TTC549 (cell line): ENCODE measurements at regions not wholly inside any gene's neighbourhood (a gene's known extent, or its start where the extent isn't known, plus 50 kb on each side); places are given as distances from the start of the nearest gene placed in this dataset.

Source experiments
- FAIRE-seq: peaks from 2 replicates; lab custom pipeline; 2012; peaks lifted over from hg19 to GRCh38; lab: Jason Lieb, UNC

GRCh38 chr16:85461022-85461813 is 151.9 kb upstream of the GSE1 start:
- no peak for FAIRE-seq

GRCh38 chr16:85461814-85462713 is 151.1 kb upstream of the GSE1 start:
- FAIRE-seq, result no peak

GRCh38 chr16:85462714-85463611 is 150.2 kb upstream of the GSE1 start:
- FAIRE-seq, result no peak

DNA sequence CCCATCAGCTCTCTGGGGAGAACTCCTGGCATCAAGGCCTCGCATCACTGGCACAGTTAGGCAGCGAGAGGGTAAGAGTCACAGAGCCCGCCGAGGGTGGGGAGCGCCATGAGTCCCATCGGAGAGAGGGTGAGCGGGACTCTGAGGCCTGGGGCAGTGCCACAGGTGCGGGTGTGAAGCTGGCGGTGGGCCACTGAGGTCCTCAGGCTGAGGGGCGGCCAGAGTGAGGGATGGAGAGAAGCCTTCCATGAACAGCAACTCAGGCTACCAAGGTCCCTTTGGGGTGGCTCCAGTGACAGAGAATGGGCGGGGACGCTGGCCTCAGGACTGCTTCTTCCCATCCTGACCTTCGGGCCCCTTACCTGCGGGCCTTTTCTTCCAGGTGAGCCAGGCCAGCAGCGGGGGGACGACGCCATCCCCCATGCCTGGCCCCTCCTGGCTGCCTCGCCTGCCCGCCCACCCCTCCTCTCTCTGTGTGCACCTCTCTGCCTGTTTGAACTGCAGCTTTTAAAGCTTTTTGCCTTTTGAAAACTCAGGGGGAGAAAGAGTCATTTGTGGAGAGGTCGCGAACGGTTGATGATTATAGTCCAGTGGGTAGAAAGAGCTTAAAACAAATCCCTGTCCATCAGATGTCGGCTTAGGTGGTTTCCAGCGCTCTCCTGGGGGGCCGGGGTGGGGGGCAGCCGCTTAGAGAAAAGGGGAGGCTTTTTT is 149.3 kb upstream of the GSE1 start:
- no peak for FAIRE-seq

GRCh38 chr16:85464383-85465305 is 148.5 kb upstream of the GSE1 start:
- no peak for FAIRE-seq

DNA sequence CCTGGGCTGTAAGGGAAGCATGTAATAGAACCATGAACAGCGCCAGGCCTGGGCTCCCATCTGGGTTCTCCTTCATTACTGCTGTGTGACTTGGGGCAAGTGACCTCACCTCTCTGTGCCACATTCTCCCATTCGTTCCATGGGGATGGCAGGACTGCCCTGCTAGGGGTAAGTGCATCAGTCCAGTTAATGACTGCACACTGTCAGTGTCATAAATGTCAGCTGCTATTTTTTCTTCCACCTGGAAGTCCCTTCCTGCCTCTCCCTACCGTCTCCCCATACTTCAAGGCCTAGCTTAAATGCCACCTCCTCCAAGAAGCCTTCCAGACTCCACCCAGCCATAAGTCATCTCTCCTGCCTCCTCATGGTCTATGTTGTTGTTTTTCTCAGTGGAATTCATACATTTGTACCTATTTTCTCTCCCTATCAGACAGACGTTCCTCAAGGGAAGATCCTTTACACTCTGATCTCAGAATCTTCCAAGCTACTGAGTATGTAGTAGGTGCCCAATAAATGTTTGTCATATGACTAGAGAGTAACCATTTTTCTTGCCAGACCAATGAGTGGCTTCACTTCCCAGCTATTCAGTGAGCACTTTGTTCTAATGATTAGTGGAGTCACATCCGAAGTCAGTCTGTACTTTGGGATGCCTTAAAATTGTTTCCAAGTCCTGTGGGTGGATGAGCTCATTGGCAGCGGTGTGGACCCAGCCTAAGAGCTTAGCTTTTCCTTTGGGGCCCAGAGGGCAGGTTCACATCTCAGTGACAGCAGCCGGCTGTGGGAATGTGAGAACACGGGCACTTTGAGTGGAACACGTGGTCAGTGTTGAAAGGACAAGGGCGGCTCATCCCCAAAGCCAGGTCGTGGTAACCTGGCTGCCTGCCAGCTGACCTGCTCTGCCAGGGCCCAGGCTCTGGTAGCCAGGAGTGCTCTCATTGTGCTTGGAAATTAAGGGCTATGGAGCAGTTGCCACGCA is 147.5 kb upstream of the GSE1 start:
- no peak for FAIRE-seq

DNA sequence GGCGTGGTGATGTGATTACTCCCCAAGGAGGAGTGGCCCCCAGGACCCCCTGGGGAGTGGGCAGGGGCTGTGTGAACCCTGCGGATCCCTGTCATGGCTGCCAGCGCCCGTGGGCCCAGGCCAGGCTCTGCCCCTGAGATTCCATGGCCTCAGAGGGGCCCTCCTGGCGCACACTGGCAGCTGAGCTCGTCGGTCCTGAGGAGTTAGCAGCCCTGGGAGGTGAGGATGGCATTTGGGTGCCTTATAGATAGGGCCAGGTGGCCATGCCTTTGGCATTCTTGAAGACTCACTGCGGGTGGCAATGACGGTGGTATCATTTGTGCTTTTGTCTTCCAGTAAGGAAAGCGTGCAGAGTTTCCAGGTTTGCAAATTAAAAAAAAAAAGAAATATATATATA is 146.8 kb upstream of the GSE1 start:
- no peak for FAIRE-seq

DNA sequence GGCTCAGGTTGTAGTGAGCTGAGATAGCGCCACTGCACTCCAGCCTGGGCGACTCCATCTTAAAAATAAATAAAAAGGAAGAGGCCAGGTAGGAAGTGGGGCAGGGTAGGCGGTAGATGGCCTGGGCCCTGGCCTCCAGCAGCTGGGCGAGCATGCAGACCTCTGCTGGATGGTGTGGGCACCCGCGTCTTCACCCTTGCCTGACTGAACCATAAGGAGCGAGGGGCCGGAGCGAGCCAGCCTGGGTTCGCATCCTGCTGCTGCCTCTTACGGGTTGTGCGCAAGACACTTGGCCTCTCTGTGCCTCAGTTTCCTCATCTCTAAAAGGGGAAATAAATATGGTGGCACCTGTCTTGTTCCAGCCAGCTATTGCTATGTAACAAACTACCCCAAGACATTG is 146.1 kb upstream of the GSE1 start:
- no peak for FAIRE-seq

GRCh38 chr16:85469929-85470590 is 143.1 kb upstream of the GSE1 start:
- no peak for FAIRE-seq

DNA sequence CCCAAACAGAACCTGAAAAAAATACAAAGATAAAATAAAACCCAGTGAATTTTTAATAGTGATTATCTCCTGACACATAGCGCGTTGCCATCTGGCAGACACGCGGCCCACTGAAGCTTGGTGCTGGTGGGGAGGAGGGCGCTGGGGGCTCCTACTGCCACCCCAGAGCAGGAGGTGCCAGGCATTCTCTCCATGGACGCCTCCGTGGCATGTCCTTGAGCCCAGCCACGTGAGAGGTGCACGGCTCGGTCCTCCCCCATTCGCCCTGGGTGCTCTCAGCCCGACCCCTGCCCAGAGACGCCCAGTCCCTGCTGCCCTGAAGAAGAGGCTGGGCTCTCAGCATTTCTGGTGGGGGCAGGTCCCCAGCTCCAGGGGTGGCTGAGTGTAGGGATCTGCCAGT is 142.2 kb upstream of the GSE1 start:
- no peak for FAIRE-seq

GRCh38 chr16:85471469-85472431 is 141.4 kb upstream of the GSE1 start:
- FAIRE-seq, result no peak

DNA sequence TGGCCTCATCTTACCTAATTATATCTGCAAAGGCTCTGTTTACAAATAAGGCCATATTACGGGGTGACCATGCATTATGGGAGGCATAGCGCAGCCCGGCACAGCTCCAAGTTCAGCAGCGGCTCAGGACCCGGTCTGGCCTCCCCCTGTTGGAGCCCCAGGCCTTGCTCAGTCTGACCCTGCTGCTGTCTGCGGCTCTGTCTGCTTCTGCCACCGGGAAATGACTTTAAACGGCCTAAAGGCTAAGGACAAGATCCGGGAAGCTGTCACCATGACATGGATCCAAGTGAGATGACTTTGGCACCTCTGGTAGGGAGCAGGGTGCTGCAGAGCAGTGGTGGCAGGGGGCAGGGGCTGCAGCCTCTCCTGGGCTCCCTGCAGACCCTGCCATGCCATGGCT is 140.6 kb upstream of the GSE1 start:
- FAIRE-seq, result no peak

DNA sequence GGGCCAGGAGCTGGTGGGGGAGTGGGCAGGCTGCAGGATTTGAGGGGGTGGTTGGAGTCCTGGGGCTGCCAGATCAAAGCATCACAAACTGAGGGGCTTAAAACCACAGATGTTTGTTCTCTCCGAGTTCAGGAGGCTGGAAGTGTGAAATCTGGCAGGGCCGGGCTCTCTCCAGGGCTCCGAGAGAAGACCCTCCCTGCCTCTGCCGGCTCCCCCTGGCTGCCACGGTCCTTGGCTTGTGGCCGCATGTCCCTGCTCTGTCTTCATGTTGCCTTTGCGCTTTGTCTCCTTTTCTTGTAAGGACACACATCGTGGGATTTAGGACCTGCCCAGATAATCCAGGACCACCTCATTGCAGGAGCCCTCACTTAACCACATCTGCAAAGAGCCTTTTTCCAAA is 139.8 kb upstream of the GSE1 start:
- FAIRE-seq, result no peak

- no peak for FAIRE-seq
These were observed 139.1 kb upstream of the GSE1 start for GRCh38 chr16:85473909-85474620.

DNA sequence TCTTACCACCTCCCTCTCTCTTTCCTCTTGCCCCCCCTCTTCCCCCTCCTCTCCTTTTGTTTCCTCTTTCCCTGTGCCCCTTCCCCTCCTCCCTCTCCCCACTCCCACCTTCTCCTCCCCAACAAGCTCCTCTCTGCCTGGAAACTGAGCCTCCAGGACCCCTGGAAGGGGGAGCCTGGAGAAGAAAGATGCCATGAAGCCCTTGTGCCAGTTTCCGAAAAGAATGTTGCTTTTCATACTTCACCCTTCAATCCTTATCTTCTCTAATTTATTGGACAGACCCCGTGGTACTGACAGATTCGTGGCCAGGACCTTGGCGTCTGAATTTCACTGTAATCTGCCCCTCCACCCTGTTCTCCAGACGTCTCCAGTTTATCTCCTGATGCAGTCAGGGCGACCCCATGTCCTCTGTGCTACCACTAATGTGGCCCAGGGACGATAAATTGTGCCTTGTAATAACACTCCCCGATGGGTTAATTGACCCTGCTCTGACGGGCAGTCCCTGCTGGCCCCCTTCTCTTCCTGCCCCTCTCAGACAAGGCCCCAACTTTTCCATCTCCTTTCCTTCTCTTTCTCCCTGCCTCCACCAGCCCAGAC is 138.4 kb upstream of the GSE1 start:
- no peak for FAIRE-seq

GRCh38 chr16:85475233-85475632 is 137.9 kb upstream of the GSE1 start:
- FAIRE-seq, result no peak
